ENCODE measurements at regions not wholly inside any gene's neighbourhood (a gene's known extent, or its start where the extent isn't known, plus 50 kb on each side); places are given as distances from the start of the nearest gene placed in this dataset.

DNA sequence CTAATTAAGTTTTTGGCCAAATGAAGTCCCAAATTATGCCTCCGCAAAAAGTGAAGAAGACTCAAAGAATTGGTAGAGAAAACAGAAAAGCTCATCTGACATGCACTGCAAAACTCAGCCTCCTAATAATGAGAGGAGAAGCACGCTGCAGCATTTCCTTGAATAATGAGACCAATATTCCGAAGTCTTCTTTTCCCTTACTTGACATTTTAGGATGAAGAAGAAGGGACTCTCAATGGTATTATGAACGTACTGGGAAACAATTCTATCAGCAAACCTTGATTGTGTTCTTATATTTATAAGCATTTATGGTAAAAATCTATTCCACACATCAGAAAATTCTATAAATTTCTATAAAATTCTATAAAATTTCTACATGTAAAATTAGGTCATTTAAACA, 733.9 kb upstream of the ACVR2A start:
- intact Hi-C loops (cut with DNase I; ENCODE audit: low total_unique reads), result no loop called here
- no peak for DNase-seq (ENCODE audit: low spot score in 2 of 2)
- TF ChIP-seq POLR2AphosphoS5 (IDR thresholded peaks at IDR 0.05) (no peak), POLR2A (IDR thresholded peaks at IDR 0.05) (no peak)
- TF ChIP-seq, protein P1, sequence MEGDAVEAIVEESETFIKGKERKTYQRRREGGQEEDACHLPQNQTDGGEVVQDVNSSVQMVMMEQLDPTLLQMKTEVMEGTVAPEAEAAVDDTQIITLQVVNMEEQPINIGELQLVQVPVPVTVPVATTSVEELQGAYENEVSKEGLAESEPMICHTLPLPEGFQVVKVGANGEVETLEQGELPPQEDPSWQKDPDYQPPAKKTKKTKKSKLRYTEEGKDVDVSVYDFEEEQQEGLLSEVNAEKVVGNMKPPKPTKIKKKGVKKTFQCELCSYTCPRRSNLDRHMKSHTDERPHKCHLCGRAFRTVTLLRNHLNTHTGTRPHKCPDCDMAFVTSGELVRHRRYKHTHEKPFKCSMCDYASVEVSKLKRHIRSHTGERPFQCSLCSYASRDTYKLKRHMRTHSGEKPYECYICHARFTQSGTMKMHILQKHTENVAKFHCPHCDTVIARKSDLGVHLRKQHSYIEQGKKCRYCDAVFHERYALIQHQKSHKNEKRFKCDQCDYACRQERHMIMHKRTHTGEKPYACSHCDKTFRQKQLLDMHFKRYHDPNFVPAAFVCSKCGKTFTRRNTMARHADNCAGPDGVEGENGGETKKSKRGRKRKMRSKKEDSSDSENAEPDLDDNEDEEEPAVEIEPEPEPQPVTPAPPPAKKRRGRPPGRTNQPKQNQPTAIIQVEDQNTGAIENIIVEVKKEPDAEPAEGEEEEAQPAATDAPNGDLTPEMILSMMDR (IDR thresholded peaks at IDR 0.05), result no peak
- no peaks in the 10 kb centered on the region for H3K9me3 ChIP-seq
- no peaks in the 10 kb centered on the region for H3K4me1 ChIP-seq
- no peak overlapping the region for H3K27ac ChIP-seq
- no peaks in the 10 kb centered on the region for H3K36me3 ChIP-seq
- H3K4me3 ChIP-seq, result no peak overlapping the region
- no peaks in the 10 kb centered on the region for H3K27me3 ChIP-seq

DNA sequence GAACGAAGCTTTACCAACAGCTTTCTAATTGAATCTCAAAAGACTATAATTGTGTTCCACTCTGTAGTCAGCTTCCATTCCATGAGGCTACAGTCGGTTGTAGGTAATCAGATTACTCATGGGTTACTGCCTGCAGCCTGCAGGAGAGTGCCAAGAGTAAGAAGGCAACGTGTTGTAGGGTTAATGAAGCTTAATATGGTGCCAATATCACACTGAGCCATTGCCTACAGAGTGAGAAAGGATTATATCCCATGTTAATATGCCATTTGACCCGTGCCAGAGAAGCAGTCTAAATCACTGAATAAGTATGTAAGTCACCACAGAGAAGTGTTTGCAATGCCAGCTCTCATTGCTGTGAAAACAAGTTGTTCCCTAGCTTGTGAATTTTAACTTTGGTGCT, 734.5 kb upstream of the ACVR2A start:
- no peaks in the 10 kb centered on the region for H3K27me3 ChIP-seq
- no peak for TF ChIP-seq POLR2A (IDR thresholded peaks at IDR 0.05)
- TF ChIP-seq, protein P1 (IDR thresholded peaks at IDR 0.05), result no peak
- TF ChIP-seq POLR2AphosphoS5 (IDR thresholded peaks at IDR 0.05), result no peak
- no peaks in the 10 kb centered on the region for H3K36me3 ChIP-seq
- intact Hi-C loops (cut with DNase I; ENCODE audit: low total_unique reads), result no loop called here
- H3K27ac ChIP-seq, result no peak overlapping the region
- H3K9me3 ChIP-seq, result no peaks in the 10 kb centered on the region
- no peak for DNase-seq (ENCODE audit: low spot score in 2 of 2)
- H3K4me3 ChIP-seq, result no peak overlapping the region
- no peaks in the 10 kb centered on the region for H3K4me1 ChIP-seq

DNA sequence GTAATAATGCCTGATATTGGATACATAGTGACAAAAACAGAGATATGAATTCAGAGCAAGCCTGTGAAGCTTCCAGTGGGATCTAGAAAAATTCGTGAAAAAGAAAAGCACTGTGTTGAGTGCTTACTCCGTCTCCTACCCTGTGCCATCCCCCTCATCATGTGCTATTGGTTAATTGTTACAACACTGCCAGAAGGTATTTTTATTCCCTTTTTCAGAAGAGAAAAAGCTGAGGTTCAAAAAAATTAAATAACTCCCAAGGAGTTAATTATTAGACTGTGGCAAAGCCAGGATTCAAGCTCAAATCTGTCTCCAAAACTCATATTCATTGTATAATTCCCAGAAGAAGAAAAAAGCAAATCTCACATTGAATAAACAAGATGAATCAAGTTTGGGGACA, 735.5 kb upstream of the ACVR2A start:
- no peak for DNase-seq (ENCODE audit: low spot score in 2 of 2)
- TF ChIP-seq POLR2AphosphoS5 (IDR thresholded peaks at IDR 0.05), result no peak
- TF ChIP-seq POLR2A (IDR thresholded peaks at IDR 0.05), result no peak
- TF ChIP-seq, protein P1 (IDR thresholded peaks at IDR 0.05), result no peak
- Histone ChIP-seq H3K4me1 (no peaks in the 10 kb centered on the region), H3K27me3 (no peaks in the 10 kb centered on the region), H3K36me3 (no peaks in the 10 kb centered on the region), H3K9me3 (no peaks in the 10 kb centered on the region), H3K4me3 (no peak overlapping the region), H3K27ac (no peak overlapping the region)
- intact Hi-C loops (cut with DNase I; ENCODE audit: low total_unique reads), result no loop called here

DNA sequence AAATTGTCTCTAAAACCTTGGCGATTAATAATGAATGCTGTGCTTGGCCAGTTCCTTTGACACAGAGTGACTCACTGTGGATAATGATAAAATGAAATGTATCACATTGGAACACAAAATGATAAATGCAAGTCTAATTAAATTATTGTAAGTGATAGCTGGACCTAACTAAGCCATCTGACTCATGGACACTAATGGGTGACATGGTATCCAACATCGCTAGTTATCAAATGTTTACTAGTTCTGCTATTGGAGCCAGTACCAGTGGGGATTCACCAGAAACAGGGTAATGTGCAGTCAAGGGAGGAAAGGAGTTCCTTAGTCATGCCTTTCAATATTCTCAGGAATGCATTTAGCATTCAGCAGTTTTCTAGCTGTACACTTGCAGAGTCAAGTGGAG, 736.3 kb upstream of the ACVR2A start:
- Histone ChIP-seq H3K4me1 (no peaks in the 10 kb centered on the region), H3K9me3 (no peaks in the 10 kb centered on the region), H3K4me3 (no peak overlapping the region), H3K27ac (no peak overlapping the region), H3K36me3 (no peaks in the 10 kb centered on the region), H3K27me3 (no peaks in the 10 kb centered on the region)
- intact Hi-C loops (cut with DNase I; ENCODE audit: low total_unique reads), result no loop called here
- TF ChIP-seq POLR2AphosphoS5 (IDR thresholded peaks at IDR 0.05), result no peak
- no peak for TF ChIP-seq POLR2A (IDR thresholded peaks at IDR 0.05)
- TF ChIP-seq, protein P1 (IDR thresholded peaks at IDR 0.05), result no peak
- no peak for DNase-seq (ENCODE audit: low spot score in 2 of 2)

DNA sequence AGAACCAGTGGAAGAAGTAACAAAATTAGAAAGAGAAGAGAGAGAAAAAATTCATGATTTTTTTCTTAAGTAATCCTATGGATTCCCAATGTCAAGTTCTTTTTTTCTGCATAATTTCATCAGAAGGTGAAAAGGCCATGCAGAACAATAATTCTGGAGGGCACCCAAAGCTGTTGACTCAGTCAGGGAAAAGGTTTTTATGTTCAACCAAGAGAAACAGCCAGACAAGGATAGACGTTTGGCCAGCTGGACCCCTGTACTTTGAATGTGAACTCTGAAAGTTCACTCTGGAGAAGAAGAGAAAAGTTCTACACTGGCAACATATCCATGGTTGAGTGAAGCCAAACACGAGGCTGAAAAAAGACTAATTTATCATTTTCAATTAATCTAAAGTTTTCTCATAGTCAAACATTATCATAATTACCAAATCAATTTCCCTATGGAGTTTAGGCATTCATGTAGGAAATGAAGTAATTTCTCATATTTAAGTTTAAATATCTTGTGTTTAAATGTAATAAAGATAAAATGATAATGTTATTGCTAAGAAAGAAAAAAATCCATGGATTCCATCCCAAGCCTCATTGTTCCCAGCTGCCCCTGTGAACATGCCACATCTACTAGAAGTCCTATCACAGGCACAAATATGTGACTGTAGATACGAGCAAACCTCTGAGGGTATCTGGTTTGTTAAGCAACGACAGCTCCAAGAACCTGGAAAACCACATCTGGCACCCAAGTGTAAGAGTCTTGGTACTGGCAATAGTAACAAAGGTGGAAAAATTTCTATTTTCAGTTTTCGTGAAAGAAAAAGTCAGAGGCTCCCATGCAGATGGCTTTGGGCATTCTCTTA, 742.7 kb upstream of the ACVR2A start:
- intact Hi-C loops (cut with DNase I; ENCODE audit: low total_unique reads), result loop anchor here (2.0 kb wide), 1 partner anchor 41 kb away; no protein-coding TSS in a partner anchor
- no peak overlapping the region for H3K27ac ChIP-seq
- no peak overlapping the region for H3K4me3 ChIP-seq
- no peaks in the 10 kb centered on the region for H3K36me3 ChIP-seq
- TF ChIP-seq POLR2AphosphoS5 (IDR thresholded peaks at IDR 0.05), result no peak
- TF ChIP-seq, protein P1 (IDR thresholded peaks at IDR 0.05), result no peak
- TF ChIP-seq POLR2A (IDR thresholded peaks at IDR 0.05), result no peak
- no peak for DNase-seq (ENCODE audit: low spot score in 2 of 2)
- H3K4me1 ChIP-seq, result no peaks in the 10 kb centered on the region
- H3K27me3 ChIP-seq, result no peaks in the 10 kb centered on the region
- no peaks in the 10 kb centered on the region for H3K9me3 ChIP-seq
